DMS53 treated with DMSO at 0.1 percent for 48 hours (cell line): ENCODE measurements at regions not wholly inside any gene's neighbourhood (a gene's known extent, or its start where the extent isn't known, plus 50 kb on each side); places are given as distances from the start of the nearest gene placed in this dataset.

Experiments used
- DNase-seq: peaks from one replicate; lab custom pipeline; 2025; ENCODE audit not compliant: unreplicated experiment; lab: John Stamatoyannopoulos, UW

DNA sequence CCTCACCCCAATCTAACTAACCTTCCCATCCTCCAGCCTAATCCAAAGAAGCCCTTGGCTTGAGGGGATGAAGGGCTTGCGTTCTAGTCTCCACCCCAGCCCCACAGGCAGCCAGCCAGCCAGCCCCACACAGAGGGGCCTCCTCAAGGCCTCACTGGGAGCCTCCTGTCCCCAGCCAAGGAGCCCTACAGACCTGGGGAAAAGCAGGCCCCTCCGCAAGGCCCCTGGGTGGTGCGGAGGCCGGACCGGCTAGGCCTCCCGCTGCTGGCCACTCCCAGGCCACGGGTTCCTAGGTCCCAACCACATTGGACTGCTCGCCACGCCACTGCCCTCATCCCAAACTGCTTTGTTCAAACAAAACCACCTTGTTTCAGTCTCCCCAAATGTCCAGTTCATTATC lies 78.0 kb downstream of the ZIC5 start:
- DNase-seq: no peak

DNA sequence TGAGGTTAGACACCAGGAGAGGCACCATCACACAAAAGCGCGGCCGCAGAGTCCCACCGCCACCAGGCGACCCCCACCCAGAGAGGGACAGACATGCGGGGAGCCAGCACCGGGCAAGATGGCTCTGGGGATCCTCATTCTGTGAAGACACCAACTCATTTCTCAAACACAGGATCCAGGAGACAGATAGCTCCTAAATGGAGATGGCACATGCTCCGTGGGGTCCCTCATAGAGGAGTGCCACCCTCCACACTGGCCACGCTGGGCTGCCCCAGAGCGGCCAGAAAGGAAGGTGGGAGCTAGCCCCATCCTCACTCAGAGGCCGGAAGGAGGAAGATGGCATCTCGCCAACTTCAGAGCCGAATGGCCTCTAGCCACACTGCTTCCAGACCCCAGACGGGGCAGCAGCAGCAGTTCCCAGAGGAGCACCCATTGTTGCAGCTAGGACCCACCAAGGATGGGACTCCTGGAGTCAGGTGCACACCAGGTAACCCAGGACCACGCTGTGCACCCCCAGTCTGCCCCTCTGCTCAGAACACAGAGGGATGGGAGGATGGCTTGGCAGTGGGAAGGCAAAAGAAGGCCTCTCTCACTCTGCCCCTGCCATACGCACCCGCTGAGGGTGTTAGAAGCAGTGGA lies 78.6 kb downstream of the ZIC5 start:
- no peak for DNase-seq

DNA sequence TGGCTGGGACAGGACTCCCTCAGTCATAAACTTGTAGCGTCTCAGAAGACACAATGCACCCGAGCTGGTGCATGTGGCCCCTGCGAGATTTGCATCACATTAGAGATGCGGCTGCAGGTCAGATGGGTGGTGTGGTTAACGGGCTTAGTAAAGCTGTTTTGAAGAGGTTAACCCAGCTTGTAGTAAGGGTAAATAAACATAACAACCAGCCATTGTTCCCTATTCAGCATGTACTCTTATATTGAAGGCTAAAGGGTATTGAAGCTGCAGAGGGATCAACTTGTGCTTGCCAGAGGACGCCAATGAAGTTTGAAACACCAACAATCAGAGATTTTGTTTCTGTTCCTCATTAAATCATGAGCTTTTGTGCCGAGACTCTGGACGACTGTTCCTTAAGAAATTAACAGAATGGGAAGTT lies 79.4 kb downstream of the ZIC5 start:
- DNase-seq: no peak

DNA sequence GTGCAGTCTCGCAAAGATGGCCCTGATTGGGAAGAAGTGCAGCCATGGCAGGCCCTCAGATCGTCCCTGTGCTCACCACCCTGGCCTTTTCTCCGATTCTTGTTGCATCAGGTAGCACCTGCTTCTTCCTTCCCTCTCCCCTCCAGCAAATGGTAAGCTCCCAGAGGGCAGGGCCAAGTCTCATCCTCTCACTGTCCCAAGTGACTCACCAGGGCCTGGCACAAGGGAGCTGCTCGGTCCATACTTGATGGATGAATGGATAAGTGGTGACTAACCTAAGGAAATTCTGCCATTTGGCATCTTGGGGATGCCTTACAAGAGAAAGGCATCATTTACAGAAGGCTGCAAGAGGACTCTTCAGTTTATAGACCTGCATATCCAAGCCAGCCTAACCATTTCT lies 84.9 kb downstream of the ZIC5 start:
- DNase-seq: no peak

DNA sequence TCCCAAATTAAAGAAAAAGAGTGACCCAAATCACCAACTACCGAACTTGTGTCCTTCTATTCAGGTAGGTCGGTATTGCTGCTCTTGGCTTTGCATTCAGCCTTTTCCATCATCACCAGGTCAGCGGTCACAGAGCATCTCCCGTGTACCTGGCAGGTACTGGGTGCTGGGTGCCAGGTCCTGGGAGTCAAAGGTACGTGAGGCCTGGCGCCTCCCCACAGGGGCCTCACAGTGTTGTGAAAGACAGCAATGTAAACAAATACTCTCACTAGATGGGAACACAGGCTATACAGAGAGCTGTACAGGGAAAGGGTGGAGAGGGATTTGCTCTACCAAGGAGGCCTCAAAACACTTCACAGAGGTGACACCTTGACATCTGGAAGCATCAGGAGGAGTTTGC lies 86.7 kb downstream of the ZIC5 start:
- DNase-seq: no peak

DNA sequence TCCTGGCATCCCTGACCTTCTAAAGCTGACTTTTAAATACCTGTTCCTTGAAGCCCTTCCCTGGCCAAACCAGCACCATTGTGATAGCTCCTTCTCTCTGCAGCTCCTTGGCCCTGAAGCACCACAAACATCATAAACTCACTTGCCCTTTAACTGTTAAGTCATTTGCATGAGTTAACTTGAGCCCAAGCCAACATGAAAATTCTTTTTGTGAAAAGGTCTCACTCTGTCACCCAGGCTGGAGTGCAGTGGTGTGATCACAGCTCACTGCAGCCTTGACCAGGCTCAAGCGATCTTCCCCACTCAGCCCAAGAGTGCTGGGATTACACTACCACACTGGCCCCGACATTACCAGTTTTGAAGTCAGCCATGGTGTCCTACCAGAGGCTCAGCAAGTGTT lies 87.8 kb downstream of the ZIC5 start:
- no peak for DNase-seq

DNA sequence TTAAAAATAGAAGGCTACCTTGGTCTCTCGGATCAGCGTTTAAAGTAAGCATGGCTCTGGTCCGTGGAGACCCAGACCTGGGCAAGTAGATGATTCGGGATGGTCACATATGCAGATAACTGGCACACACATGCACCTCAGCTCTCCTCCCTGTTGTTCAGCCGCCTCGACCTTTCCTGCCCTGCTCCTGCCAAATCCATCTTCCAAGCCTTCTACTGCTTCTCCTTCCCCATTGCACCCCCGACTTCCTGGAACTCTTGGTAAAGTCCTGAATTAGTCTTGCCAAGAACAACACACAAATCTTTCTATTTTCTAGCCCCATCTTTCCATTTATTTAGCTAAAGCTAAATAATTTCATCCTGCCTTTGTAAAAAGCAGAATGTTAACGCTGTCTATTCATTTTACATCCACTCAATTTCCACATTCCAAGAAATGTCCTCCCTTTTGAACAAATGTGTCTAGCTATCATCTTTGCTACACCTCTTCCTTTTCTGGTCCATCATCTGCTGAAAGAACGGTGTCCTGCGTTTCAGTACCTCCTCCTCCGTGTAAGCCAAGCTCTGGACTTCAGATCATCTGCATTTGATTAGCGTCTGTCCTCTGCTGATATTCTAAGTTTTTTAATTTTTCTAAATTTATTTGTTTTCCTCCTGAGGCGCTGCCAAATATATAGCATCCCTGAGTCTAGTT lies 92.5 kb downstream of the ZIC5 start:
- no peak for DNase-seq

DNA sequence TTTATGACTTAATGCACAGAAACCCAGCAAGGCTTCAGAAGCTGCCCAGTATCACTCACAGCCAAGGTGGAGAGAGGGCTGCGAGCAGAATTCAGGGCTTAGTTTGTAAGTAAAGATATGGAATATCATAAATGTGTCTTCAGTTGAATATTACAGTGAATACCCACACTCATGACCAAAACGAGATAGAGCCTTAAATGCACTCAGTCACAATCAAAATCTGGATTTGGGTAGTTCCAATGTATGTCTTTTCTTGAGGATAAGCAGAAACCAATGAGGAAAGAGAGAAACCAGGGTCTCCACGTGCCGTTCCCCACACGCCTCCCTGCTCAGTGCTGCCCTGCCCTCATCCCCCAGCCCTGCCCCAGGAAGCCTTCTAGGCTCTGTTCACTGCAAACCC lies 94.9 kb downstream of the ZIC5 start:
- no peak for DNase-seq

DNA sequence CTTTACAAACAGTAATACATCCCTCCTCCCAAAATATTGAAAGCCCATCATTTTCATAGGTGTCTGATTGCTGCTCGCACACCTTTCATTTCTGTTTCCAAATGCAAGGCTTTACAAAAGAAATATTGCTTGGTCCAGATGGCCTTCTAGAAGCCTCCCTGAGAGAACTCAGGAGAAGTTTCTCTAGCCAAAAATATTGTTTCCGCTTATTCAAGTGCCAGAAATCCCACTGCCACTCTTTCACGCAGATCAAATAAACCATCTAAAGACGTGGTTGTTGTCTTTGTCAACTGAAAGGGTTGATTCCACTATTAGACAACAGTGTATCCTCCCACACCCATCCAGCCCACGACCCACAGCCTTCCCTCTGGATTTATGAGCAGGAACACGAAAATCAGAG lies 96.2 kb downstream of the ZIC5 start:
- no peak for DNase-seq

DNA sequence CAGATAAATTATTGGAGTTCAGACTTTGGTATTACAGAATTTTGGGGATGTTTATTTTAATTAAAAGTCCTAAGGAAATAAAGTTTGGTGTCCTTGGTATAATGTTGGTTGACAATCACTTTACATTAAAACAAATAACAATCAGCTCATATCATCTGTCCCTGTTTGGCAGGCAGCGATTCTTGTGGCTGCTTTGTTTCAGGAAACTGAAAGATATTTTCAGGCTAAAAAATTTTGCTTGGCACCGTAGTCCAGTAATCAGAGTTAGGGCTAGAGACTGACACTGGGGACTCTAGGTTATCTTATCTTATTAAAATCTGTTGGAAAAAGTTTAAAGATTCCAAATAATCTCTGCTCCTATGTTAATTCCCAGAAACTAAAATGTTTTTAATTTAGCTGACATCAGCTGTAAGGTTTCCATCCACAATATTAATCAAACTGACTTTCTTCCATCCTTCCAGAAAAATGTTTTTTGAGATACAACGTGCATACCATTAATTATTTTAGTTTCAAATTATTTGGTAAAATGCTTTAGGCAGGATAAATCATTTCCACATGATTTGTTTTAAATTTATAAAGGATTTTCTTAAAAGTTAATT lies 97.6 kb downstream of the ZIC5 start:
- no peak for DNase-seq

DNA sequence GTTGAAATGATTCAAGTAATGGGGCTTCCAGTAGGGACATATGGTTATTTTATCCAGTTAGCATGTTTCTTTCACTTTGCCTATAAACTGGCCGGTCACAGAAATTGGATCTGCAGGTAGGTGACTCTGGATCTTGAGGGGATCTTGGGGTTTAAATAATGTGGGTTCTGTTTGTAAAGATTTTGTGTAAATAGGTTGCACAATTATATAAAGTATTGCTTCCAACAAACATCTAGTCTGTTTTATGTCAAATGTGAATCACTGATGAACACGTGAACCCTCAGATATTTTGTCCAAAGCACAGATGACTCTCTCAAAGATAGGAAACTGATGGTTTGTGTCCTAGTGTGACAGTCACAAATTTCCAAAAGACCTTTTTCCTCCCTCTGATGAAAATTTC lies 98.4 kb downstream of the ZIC5 start:
- no peak for DNase-seq

DNA sequence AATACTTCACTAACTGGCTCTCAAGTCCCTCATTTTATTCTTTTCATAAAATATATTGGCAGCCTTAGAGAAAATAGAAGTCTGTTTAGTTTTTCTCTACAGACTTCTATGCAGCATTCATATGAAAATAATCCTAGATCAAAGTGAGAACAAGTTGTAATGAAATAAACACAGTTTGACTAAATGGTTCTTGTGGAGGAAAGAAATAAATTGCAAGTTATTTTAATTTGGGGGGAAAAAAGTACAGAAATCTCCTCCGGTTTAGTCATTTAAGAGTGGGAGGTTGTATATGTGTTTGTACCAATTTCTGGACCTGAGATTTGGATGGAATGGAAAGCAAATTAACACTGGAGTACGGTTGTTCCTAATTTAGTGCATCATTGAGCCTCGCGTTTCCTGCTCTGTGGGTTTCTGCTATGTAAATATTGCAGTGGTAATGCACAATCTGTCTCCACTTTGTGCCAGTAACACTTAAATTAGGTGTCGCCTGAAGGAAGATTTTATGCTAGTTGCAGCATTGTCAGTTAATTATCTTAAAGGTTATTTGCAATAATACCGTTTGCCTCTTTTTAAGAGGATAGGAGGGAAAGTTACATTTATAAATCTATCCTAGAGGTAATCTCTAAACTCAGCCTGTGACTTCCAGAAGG lies 100.2 kb downstream of the ZIC5 start:
- peak; percentile 13 for DNase-seq

DNA sequence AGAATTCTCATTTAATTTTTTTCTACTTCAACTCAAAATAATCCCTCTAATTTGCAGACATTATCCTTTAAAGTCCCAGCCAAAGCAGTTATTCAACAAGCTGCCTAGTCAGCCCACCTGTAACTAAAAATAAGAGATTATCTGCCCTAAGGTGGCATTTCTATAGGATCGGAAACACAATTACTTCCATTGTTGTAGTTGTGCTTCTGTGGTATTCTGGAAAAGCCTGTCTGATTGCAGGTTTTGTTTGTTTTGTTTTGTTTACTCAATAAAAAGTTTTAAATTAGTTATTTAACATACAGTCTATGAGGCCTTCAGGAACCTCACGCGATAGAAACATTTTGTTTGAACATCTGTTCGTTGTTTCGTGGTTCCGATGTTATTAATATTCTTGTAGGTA lies 101.0 kb downstream of the ZIC5 start:
- DNase-seq: no peak

DNA sequence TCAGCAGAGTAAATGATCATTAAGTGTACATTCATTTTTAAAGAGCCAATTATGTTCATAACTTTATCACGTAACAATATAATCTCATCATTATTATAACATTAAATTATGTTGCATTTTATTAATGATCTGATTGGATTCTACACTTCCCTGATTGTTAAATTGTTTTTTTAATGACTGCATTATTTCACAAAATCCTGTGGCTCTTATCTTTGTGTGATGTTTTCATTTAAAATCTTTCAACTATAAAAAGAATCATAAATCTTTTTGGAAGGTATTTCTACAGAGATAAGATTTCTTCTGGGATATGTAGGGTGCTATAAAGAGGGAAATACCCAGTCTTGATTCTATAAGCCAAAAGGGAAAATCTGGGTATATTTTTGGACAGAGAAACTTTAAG lies 101.7 kb downstream of the ZIC5 start:
- no peak for DNase-seq

DNA sequence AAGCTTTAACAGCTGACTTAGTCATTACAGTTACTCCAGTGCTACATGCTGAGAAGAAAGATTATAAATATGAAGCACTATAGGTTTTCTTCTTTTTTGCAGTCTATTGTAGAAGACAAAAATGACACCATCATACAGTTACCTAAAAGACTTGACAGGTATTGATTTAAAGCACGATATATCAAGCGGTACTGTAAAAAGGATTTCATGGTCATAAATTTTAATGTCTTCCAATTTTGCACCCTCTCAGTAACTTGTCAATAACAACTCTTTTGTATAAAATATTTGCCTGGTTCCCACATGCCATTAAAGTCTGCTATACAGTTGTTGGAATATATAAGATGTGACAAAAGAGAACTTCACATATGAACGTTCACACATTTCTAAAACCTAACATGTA lies 102.8 kb downstream of the ZIC5 start:
- no peak for DNase-seq

DNA sequence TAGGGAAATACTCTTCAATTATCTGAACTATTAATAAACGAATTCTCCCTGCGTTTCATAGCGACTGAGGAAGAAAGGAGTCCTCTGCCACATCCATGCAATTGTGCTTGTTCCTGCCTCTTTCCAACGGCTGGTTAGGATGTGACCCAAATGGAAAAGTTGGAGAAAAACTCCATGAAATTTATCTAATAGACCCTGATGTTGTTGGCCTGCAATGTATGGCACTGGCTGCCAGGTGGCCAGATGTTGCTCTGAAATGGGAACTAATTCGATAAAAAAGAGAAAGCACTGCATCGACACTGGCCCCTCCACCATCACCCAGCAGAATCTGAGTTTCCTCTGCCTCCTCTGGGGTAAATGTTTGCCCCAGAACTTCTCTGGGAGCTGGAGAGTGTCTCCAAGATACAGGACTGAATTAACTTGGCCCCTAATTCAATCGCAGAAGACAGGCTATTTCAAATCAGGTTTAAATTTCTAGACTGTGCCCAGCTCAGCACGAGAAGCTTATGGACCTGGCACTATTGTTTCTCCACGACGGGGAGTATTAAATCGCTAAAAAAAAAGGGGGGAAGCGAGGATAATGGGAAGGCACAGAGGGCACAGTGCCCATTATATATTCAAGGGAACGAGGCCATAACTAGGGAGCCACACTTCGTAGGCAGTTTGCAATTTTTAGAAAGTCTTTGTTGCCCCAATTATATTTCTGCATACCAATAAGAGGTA lies 103.9 kb downstream of the ZIC5 start:
- DNase-seq: no peak

DNA sequence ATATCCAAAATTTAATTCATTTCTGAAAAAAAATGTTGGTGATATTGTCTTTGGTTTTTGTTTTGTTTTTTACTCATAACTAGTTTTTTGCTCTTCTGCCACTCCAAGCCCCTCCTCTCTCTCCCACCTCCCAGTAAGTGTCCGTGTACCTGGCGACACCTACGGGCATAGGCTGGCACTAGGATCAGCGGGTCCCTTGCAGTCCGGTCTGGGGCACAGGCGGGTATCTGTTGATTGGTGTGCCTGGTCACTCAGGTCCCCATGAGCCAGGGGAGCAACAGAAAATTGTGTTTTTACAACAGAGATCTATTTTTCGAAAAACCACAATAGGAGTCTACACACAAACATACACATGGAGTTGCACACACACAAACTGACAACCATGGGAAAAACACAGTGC lies 104.8 kb downstream of the ZIC5 start:
- DNase-seq: no peak

DNA sequence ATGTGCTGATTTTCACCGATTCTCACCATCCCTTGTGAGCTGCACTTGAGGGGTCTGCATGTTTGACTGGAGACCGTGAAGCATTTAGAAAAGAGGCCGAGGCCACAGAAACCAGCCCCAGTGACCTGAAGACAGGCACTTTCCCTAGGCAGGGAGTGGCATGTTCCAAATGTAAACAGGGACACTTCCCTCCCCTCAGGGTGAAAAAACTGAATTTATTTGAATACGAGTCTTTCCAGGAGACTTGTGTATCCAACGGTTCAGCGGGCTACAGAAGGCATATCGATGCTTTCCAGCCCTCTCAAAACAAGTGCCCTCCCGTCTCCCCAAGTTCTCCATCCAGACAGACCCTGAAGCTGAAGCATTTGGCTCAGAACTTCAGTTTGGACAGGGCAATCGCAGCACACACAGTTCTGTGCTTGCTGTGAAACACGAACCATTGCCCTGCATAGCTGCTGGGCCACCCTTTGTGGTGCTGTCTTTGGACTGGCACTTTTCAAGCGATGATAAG lies 106.1 kb downstream of the ZIC5 start:
- DNase-seq: no peak

DNA sequence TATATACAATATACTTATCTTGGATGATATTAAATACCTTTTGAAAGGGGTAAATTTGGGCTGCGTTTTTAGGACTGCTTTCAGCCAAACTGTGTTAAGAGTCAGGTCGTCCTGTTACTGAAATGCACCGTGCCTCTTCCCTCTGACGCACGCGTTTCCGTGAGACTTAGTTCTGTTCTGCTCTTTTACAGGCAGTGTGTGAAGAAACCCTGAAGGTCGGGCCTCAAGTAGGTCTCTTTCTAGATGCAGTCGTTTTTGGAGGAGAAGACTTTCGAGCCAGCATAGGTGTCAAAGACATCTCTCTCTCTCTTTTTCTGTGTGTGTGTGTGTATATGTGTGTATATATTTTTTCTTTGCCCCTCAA lies 107.0 kb downstream of the ZIC5 start:
- no peak for DNase-seq

DNA sequence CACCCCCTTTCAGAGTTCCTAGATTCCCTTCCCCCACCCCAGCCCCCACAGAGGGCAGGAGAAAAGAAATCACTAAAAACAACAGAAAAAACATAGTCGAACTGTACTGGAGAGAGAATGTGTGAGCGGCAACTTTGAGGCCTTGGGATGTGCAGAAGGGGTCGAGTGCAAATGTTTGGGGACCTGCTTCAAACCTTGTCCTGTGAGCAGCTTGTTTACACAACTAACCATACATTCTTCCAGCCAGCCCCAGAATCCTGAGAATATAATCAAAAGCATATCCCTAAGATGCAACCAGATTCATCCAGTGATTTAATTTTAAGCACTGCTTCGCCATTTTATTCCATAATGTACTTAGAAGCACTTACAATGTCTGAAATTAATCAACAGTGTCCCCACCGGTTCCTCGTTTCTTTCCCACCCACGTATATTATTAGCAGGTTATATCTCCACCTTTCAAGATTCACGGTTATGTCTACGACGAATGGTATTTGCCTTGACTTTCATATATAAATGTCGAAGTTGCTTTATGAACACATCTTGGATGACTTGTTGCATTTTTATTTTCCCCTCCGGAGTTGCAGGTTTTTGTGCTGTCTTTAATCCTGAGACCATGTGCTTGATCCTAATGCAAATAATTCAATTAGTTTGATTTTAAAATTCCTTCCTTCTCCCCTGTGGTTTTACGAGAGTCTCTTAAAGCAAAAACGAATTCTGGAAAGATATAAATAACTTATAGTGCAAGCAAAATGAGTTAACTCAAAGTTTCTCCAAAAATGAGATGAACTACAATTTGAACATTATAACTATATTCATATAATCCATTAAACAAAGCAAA lies 107.6 kb downstream of the ZIC5 start:
- DNase-seq: no peak

DNA sequence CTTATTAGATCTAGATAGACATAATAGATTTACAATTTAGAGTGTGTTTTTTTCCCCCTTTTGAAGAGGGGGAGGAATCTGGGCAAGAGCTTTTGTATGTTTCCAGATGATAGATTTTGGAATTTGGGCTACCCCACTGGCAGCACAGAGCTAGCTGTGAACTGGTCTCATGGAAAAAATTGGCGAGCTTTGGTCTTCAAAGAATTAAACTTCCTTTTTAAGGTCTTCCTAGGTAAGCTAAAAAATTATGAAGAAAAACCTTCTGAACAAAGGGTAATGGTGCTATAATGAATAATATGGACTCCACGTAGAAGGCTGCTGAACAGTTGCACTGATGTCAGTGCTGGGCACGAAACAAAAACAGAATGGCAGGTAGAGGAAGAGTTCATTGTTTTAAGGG lies 109.3 kb downstream of the ZIC5 start:
- no peak for DNase-seq
